Psoas muscle (tissue), 7 donors: ENCODE measurements at regions not wholly inside any gene's neighbourhood (a gene's known extent, or its start where the extent isn't known, plus 50 kb on each side); places are given as distances from the start of the nearest gene placed in this dataset.
"Not testable (repeated sequence)": the region's sequence is repeated elsewhere in the genome, so short reads cannot be mapped to it uniquely, and the experiment has no call there.

Experiments used
- ATAC-seq, 4 donors: fragments of 200-7000 bp; cut with Tn5 transposase; one replicate each; pipeline ENCODE4 v1.9.1; 2020; ENCODE audit warnings: moderate library complexity in 3 of 4, mild to moderate bottlenecking in 2 of 4
- DNase-seq, 2 donors: peaks; one replicate each; pipeline ENCODE4 v3.0.0-alpha.2; 2020
- H3K27ac ChIP-seq: fragments of 200-600 bp; one replicate; pipeline ENCODE4 v1.8.0; 2022
- H3K27me3 ChIP-seq, 3 donors: fragments of 200-600 bp in 1 of 3; one replicate each; pipeline versions ENCODE4 v1.6.1 to v1.8.0; 2013 to 2022; ENCODE audit warnings: low read length in 2 of 3, mild to moderate bottlenecking in 2 of 3, moderate library complexity in 1 of 3; ENCODE audit not compliant: insufficient read depth in 3 of 3
- H3K36me3 ChIP-seq, 2 donors: fragments of 200-600 bp in 1 of 2; one replicate each; pipeline versions ENCODE4 v1.6.1 to v1.8.0; 2013 to 2022; ENCODE audit warnings: low read depth in 1 of 2, mild to moderate bottlenecking in 1 of 2, moderate library complexity in 1 of 2; ENCODE audit not compliant: insufficient read depth in 1 of 2
- H3K4me1 ChIP-seq: fragments of 200-600 bp; one replicate; pipeline ENCODE4 v1.8.0; 2022
- H3K4me3 ChIP-seq: fragments of 200-600 bp; one replicate; pipeline ENCODE4 v1.8.0; 2022; ENCODE audit warnings: mild to moderate bottlenecking
- H3K9me3 ChIP-seq: fragments of 200-600 bp; one replicate; pipeline ENCODE4 v1.8.0; 2022
- WGBS, 3 donors: extraction: QIAGEN DNeasy Blood & Tissue Kit; methylation state at CpG; one replicate each; pipeline versions ENCODE4 v1.1.6 to v1.1.7; 2013; 5-methylcytosine and 5-hydroxymethylcytosine counted together
- intact Hi-C, 2 donors: fragments of 100-400 bp; cut with DNase I; formaldehyde crosslinking; loops; one replicate each; pipeline versions ENCODE4 v1.11.0 to v1.14.2; 2022
- TF ChIP-seq, protein P1 (sequence below): fragments of 200-600 bp; IDR thresholded peaks from one replicate; pipeline ENCODE4 v1.8.0; 2022; ENCODE audit warnings: antibody characterized with exemption
- donor health status: healthy with polysubstance abuse.
- donor health status: DM: no; HTN: no; CAD: no; lungs with moderate emphysema.
- donor health status: Bipolar disorder and iron deficiency.
- donor health status: healthy.
- donor health status: DM: yes; HTN: yes; CAD: no.
- donor health status: DM: no; HTN: no; CAD: no.
- donor health status: DM: yes; HTN: yes; CAD: no.

DNA sequence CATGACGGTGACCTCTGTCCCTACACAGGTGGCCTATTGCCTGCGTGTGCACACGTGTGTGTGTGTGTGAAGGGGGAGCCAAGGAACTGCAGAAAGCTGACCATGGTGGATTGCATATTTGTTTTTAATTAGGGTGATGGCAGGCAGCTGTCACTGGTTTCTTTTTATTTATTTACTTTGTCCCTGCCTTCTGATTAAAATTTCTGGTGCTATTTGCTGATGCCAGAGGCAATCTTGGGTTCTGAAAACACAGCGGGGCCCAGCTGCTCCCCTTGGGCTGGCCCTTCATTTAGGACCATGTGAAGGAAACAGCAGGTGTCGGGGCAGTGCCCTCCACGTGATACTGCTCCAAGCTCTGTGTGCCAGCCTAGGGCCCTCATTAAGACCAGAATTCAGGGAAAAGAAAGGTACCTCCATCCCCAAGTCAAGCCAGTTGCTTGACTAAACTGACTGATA, 71.3 kb upstream of the PODXL start:
- intact Hi-C loops = loop anchor here in 1 of 2 donors (5.0 kb wide), 1 partner anchor 60 kb away; no protein-coding TSS in a partner anchor
- H3K27me3 ChIP-seq = no peaks in the 10 kb centered on the region
- TF ChIP-seq, protein P1, sequence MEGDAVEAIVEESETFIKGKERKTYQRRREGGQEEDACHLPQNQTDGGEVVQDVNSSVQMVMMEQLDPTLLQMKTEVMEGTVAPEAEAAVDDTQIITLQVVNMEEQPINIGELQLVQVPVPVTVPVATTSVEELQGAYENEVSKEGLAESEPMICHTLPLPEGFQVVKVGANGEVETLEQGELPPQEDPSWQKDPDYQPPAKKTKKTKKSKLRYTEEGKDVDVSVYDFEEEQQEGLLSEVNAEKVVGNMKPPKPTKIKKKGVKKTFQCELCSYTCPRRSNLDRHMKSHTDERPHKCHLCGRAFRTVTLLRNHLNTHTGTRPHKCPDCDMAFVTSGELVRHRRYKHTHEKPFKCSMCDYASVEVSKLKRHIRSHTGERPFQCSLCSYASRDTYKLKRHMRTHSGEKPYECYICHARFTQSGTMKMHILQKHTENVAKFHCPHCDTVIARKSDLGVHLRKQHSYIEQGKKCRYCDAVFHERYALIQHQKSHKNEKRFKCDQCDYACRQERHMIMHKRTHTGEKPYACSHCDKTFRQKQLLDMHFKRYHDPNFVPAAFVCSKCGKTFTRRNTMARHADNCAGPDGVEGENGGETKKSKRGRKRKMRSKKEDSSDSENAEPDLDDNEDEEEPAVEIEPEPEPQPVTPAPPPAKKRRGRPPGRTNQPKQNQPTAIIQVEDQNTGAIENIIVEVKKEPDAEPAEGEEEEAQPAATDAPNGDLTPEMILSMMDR = no peak
- H3K4me3 ChIP-seq = no peak overlapping the region
- no peaks in the 10 kb centered on the region for H3K9me3 ChIP-seq
- no peaks in the 10 kb centered on the region for H3K36me3 ChIP-seq
- no peaks in the 10 kb centered on the region for H3K4me1 ChIP-seq
- ATAC-seq (no peak), DNase-seq (no peak)
- H3K27ac ChIP-seq = no peak overlapping the region
- WGBS, 3 donors = 45 to 69% (median 51%) methylated on average over 6 of the region's 6 CpGs

GRCh38 chr7:131626643-131627042, 70.2 kb upstream of the PODXL start:
- intact Hi-C loops = loop anchor here in 1 of 2 donors (5.0 kb wide), 1 partner anchor 59 kb away; no protein-coding TSS in a partner anchor
- peak overlapping the region; percentile 10 for H3K27ac ChIP-seq
- ATAC-seq = no peak
- TF ChIP-seq, protein P1 = no peak
- H3K36me3 ChIP-seq = no peaks in the 10 kb centered on the region
- no peak overlapping the region for H3K4me3 ChIP-seq
- no peaks in the 10 kb centered on the region for H3K9me3 ChIP-seq
- no peaks in the 10 kb centered on the region for H3K27me3 ChIP-seq
- H3K4me1 ChIP-seq = no peaks in the 10 kb centered on the region
- 82 to 87% (median 86%) methylated on average over 6 of the region's 6 CpGs for WGBS, 3 donors
- DNase-seq = no peak

DNA sequence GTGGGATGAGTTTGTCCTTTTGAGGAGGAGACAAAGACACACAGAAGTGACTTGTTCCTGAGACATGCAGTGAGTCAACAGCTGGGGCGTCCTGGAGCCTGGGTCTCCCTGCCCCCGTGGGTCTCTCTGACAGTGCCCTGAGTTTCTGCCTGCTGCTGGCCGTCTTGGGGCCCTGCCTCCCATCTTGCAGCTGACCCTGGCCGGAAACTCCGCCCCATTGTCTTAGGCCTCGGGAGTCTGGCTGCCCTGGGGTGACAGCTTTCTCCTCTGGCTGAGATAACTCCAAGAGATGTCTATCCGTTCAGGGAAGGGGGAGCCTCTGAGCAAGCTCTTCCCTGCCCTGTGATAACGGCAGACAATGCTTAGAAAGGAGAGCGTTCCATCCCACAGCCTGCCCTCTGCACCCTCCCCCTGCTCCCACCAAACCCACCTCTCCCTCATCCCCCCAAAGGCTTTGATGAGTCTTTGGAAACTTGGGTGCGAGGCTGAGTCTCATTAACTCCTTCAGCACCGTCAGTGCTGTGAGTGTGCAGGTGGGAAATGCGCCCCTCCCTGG, 69.5 kb upstream of the PODXL start:
- H3K4me1 ChIP-seq = no peaks in the 10 kb centered on the region
- 36 to 43% (median 38%) methylated on average over 11 to 12 of the region's 12 CpGs for WGBS, 3 donors

DNA sequence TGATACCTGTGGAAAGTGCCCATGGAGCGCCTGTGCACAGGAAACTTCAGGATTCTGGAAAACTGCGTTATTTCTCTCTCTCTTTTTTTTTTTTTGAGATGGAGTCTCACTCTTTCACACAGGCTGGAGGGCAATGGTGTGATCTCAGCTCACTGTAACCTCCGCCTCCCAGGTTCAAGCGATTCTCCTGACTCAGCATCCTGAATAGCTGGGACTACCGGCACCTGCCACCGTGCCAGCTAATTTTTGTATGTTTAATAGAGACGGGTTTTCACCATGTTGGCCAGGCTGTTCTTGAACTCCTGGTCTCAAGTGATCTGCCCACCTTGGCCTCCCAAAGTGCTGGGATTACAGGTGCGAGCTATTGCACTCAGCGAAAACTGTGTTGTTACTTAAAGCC, 68.9 kb upstream of the PODXL start:
- H3K27me3 ChIP-seq, H3K36me3 ChIP-seq, H3K9me3 ChIP-seq, ATAC-seq, H3K4me3 ChIP-seq, H3K27ac ChIP-seq, DNase-seq, H3K4me1 ChIP-seq: not testable (repeated sequence)
- 79 to 86% (median 81%) methylated on average over 9 of the region's 9 CpGs for WGBS, 3 donors
- intact Hi-C loops = loop anchor here in 1 of 2 donors (5.0 kb wide), 1 partner anchor 58 kb away; no protein-coding TSS in a partner anchor

More for the DNA sequence above, 69.5 kb upstream of the PODXL start:
- DNase-seq (peak; percentile 55 to 69), ATAC-seq (peak in 3 of 4 donors; percentile 40 to 56 (median 41))
- H3K36me3 ChIP-seq = no peaks in the 10 kb centered on the region
- no peak overlapping the region for H3K4me3 ChIP-seq
- intact Hi-C loops = loop anchor here in 1 of 2 donors (5.0 kb wide), 1 partner anchor 59 kb away; no protein-coding TSS in a partner anchor
- no peak overlapping the region for H3K27ac ChIP-seq
- no peaks in the 10 kb centered on the region for H3K9me3 ChIP-seq
- TF ChIP-seq, protein P1 = no peak
- no peaks in the 10 kb centered on the region for H3K27me3 ChIP-seq

- intact Hi-C loops = no loop called here
- H3K27ac ChIP-seq = no peak overlapping the region
- WGBS, 3 donors = 78 to 79% (median 79%) methylated on average over 7 of the region's 7 CpGs
Observed at GRCh38 chr7:131624536-131624935, 68.1 kb upstream of the PODXL start.

More at GRCh38 chr7:131624536-131624935, 68.1 kb upstream of the PODXL start:
- H3K36me3 ChIP-seq = no peaks in the 10 kb centered on the region
- no peak overlapping the region for H3K4me3 ChIP-seq
- no peak for DNase-seq
- TF ChIP-seq, protein P1 = no peak
- no peaks in the 10 kb centered on the region for H3K4me1 ChIP-seq
- no peaks in the 10 kb centered on the region for H3K27me3 ChIP-seq
- no peaks in the 10 kb centered on the region for H3K9me3 ChIP-seq
- no peak for ATAC-seq
